Activated naive CD8-positive, alpha-beta T cell (primary cell): ENCODE measurements at regions not wholly inside any gene's neighbourhood (a gene's known extent, or its start where the extent isn't known, plus 50 kb on each side); places are given as distances from the start of the nearest gene placed in this dataset.
"Not testable (repeated sequence)": the region's sequence is repeated elsewhere in the genome, so short reads cannot be mapped to it uniquely, and the experiment has no call there.

Source experiments
- H3K27ac Mint-ChIP-seq: one replicate; pipeline ENCODE4 v1.8.0; 2021; ENCODE audit warnings: mixed read lengths
- H3K27me3 Mint-ChIP-seq: one replicate; pipeline ENCODE4 v1.8.0; 2021; ENCODE audit warnings: mixed read lengths
- H3K36me3 Mint-ChIP-seq: one replicate; pipeline ENCODE4 v1.8.0; 2021; ENCODE audit warnings: mixed read lengths
- H3K4me1 Mint-ChIP-seq: one replicate; pipeline ENCODE4 v1.8.0; 2021; ENCODE audit warnings: low read depth, mixed read lengths
- H3K4me3 Mint-ChIP-seq: one replicate; pipeline ENCODE4 v1.8.0; 2021; ENCODE audit warnings: mild to moderate bottlenecking, mixed read lengths
- H3K9me3 Mint-ChIP-seq: one replicate; pipeline ENCODE4 v1.8.0; 2021; ENCODE audit warnings: low read depth, mixed read lengths

DNA sequence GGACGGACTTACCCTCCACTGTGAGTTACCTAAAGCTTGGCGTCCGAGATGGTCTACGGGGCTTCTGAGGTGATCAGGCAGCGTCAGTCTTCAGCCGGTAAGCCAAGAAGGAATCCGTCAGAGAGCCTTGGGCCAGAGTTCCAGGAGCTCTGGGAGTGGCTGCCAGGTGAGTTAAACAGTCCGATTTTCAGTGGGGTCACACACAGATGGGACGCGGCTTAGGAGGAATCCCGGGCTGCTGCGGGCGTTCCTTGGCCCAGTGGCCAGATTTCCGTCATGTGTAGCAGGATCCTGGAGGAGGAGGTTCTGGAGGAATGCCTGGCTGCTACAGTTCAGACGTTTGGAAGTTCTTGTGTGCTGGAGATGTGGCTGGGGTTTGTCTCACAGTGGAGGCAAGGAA lies 700.7 kb upstream of the NEGR1 start:
- not testable (repeated sequence) for H3K36me3 Mint-ChIP-seq, H3K4me3 Mint-ChIP-seq, H3K27ac Mint-ChIP-seq, H3K27me3 Mint-ChIP-seq, H3K4me1 Mint-ChIP-seq
- H3K9me3 Mint-ChIP-seq: peaks cover 11% of the 10 kb centered on the region

DNA sequence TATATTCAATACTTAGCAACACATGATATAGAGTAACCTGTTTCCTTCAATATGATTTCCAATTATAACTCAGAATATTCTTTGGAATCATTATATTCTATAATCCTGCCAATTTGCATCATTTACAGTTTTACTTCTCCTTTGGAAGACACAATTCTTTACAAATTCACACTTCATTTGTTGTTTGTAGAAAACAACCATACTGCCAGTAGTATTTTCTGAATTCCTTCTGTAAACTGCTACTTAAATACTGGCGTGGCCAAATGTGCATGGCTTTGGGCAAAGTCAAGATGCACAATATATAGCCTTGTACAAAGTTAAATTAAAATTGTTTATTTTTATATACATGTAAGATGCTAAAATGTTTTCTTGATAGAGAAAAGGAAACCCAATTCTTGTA lies 687.1 kb upstream of the NEGR1 start:
- H3K4me3 Mint-ChIP-seq: no peak overlapping the region
- peaks cover 4% of the 10 kb centered on the region for H3K9me3 Mint-ChIP-seq
- no peaks in the 10 kb centered on the region for H3K36me3 Mint-ChIP-seq
- no peak overlapping the region for H3K27ac Mint-ChIP-seq
- H3K27me3 Mint-ChIP-seq: no peaks in the 10 kb centered on the region
- H3K4me1 Mint-ChIP-seq: no peaks in the 10 kb centered on the region

DNA sequence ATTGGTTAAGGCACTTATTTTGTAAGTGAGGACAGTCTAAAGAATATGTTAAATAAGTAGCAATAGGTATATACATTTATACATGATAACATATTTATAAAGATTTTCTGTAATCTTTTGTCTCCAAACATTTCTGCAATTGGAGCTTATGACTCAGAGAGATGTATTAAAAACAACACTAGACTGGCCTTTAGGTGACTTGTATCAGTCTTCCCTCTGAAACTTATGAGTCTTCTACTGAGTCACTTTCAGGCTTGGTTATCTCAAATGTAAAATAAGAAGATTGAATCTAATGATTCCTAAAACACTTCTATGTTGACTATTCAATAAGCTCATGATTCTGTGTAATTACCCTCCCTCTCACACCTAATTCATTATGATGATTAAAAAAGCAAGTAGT lies 672.6 kb upstream of the NEGR1 start:
- Mint-ChIP-seq H3K4me3 (no peak overlapping the region), H3K27me3 (no peaks in the 10 kb centered on the region), H3K4me1 (no peaks in the 10 kb centered on the region)

DNA sequence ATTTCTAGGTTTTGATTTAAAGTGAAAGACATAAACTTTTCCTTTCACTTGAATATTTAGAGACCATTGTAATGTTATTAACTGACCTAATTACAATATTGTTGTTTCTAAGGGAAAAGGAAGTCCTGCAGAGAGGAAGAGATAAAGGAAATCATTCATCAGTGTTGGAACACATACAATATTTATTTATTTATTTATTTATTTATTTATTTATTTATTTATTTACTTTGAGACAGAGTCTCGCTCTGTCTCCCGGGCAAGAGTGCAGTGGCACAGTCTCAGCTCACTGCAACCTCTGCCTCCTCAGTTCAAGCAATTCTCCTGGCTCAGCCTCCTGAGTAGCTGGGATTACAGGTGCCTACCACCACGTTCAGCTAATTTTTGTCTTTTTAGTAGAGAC lies 668.6 kb upstream of the NEGR1 start:
- H3K36me3 Mint-ChIP-seq, H3K27me3 Mint-ChIP-seq, H3K4me3 Mint-ChIP-seq, H3K4me1 Mint-ChIP-seq, H3K27ac Mint-ChIP-seq: not testable (repeated sequence)
- H3K9me3 Mint-ChIP-seq: peaks cover 17% of the 10 kb centered on the region

More for the DNA sequence above, 672.6 kb upstream of the NEGR1 start:
- peaks cover 20% of the 10 kb centered on the region for H3K9me3 Mint-ChIP-seq
- no peaks in the 10 kb centered on the region for H3K36me3 Mint-ChIP-seq
- no peak overlapping the region for H3K27ac Mint-ChIP-seq

DNA sequence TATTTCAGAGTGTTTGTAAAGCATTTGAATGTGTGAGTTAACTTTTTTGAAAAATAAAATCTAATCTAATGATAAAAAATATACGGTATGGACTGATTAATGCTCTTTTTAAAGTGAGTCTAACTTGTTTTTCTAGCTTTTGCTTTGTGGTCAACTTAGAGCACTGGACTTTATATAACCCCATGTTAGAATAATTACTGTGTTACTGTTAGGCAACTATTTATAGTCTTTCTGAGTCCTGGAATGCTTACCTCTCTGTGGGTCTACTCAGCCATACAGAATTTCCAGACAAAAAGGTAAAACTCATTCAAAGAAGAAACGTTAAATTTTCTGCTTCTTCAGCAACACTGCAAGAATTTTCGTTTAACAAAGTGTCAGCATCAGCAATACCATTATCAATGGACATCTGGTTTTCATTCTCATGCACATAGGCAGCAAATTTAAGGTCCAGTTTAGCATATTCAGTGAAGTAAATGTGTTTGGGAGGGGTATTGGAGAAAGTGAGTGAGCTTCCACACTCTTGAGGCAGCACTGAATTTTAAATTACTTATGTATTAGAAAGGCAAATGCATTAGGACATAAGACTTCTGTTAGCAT lies 664.7 kb upstream of the NEGR1 start:
- peaks cover 7% of the 10 kb centered on the region for H3K9me3 Mint-ChIP-seq
- H3K27me3 Mint-ChIP-seq: no peaks in the 10 kb centered on the region
- H3K4me3 Mint-ChIP-seq: no peak overlapping the region
- H3K27ac Mint-ChIP-seq: no peak overlapping the region
- no peaks in the 10 kb centered on the region for H3K36me3 Mint-ChIP-seq
- H3K4me1 Mint-ChIP-seq: no peaks in the 10 kb centered on the region

DNA sequence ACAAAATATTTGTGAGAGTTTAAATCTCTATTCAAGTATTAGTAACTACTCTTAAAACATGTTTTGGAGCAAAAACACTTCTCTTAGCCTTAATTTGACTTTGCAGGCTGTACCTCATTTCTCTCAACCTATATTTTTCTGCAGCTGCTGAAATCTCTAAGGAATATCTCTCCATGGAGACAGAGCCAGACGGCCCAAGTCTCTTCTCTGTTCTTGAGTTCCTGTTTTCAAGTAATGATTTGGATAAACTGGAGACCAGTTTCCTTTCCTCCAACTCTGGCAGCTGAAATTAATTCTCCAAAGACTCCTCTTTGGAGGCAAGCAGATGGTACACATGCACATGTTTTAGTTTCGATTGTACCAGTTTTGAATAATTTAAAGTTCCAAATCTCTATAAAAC lies 659.7 kb upstream of the NEGR1 start:
- Mint-ChIP-seq H3K4me3 (no peak overlapping the region), H3K4me1 (no peaks in the 10 kb centered on the region), H3K27ac (no peak overlapping the region), H3K9me3 (no peaks in the 10 kb centered on the region), H3K27me3 (no peaks in the 10 kb centered on the region), H3K36me3 (no peaks in the 10 kb centered on the region)

DNA sequence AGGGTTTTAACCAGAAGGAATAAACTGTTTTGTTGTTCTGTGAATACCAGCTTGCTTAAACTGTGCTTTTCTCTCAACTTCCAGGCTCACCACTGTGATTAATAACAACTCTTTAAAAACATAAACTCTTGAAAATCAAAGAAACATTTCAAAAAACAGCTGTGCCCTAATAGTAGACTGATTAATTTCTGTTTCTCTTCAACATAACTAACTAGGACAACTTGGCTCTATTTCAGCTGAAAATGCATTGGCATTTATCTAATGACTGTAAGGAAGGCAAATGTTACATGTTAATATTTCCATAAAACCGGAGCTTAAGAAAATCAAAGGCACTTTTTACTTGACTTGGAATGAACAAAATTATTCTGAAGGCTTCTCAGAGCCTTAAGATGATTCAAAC lies 656.1 kb upstream of the NEGR1 start:
- Mint-ChIP-seq H3K4me3 (no peak overlapping the region), H3K4me1 (no peaks in the 10 kb centered on the region), H3K9me3 (no peaks in the 10 kb centered on the region), H3K36me3 (no peaks in the 10 kb centered on the region), H3K27me3 (no peaks in the 10 kb centered on the region), H3K27ac (no peak overlapping the region)

DNA sequence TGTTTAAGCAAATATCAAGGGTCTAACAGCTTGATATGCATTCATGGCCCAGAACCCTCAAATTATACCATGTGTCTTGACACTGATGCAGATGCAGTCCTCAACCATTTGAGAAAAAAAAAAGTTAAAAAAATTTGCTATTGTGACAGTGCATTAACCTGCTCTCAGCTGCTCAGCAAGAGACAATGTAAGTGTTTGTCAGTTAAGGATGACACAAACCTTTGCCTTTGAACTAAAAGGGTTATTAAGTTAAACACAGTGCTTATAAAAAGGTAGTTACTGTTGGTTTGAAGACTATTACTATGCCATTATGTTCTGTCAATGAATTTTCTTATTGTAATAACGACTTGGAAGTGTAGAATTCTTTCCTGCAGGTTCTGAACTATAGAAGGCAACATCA lies 655.6 kb upstream of the NEGR1 start:
- H3K9me3 Mint-ChIP-seq: no peaks in the 10 kb centered on the region
- no peaks in the 10 kb centered on the region for H3K27me3 Mint-ChIP-seq
- no peak overlapping the region for H3K4me3 Mint-ChIP-seq
- H3K27ac Mint-ChIP-seq: no peak overlapping the region
- no peaks in the 10 kb centered on the region for H3K36me3 Mint-ChIP-seq
- H3K4me1 Mint-ChIP-seq: no peaks in the 10 kb centered on the region

DNA sequence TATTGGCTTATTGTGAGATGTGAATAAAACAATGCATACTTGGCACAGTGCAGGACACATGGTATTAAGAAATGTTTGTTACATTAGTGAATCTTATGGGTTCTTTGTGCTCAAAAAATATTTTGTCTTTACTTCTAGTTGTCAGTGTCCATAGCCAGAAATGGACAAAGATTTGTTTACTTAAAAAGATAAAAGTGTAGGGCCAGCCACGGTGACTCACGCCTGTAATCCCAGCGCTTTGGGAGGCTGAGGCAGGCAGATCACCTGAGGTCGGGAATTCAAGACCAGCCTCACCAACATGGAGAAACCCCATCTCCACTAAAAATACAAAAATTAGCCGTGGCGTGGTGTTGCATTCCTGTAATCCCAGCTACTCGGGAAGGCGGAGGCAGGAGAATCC lies 654.6 kb upstream of the NEGR1 start:
- H3K27me3 Mint-ChIP-seq: no peaks in the 10 kb centered on the region
- H3K9me3 Mint-ChIP-seq: no peaks in the 10 kb centered on the region
- no peak overlapping the region for H3K4me3 Mint-ChIP-seq
- H3K4me1 Mint-ChIP-seq: no peaks in the 10 kb centered on the region
- no peaks in the 10 kb centered on the region for H3K36me3 Mint-ChIP-seq
- no peak overlapping the region for H3K27ac Mint-ChIP-seq

DNA sequence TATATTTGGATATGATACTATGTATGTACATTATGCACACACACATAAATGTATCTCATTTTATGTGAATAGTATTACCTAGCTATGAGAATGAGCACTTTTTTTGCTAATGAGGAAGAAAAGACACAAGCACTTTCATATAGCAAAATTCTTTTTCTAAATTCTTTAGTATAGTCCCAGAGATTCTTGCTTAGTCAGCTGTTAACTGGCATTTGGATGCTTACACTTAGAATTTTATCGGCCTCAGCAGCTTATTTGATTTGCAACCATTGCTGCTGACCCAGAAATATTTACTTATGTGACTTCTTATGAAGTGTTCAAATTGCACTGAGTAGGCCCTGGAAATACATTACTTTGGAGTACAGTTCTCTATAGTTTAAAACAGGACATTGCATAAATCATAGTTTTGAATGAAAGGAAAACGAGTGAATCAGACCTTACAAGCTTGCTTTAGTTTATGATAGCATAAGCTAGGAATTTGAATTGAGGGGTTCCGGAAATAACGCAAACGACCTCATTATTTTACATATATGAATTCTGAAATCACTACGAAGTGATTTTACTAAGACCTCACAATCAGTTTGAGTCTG lies 653.9 kb upstream of the NEGR1 start:
- H3K36me3 Mint-ChIP-seq: no peaks in the 10 kb centered on the region
- H3K27me3 Mint-ChIP-seq: no peaks in the 10 kb centered on the region
- H3K27ac Mint-ChIP-seq: no peak overlapping the region
- H3K4me3 Mint-ChIP-seq: no peak overlapping the region
- H3K9me3 Mint-ChIP-seq: peaks cover 2% of the 10 kb centered on the region
- H3K4me1 Mint-ChIP-seq: no peaks in the 10 kb centered on the region

DNA sequence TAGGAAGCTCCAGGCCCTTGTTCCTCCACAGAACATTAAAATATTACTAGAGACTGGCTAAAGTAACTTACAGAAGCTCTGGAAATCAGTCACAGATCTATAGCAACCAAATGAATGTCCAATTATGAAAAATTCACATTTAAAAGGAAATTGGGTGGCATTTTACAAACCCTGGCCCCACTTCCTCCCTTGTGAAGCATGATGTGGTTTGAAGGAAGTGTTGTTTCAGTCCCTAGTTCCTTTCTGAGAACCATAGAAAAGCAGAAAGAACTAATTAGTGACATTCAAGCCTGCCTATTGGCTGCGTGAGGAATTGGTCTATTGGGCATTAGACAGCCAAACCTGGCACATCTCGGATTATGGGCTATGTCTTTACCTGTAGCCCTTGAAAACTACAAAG lies 649.7 kb upstream of the NEGR1 start:
- no peaks in the 10 kb centered on the region for H3K36me3 Mint-ChIP-seq
- no peaks in the 10 kb centered on the region for H3K4me1 Mint-ChIP-seq
- H3K27me3 Mint-ChIP-seq: no peaks in the 10 kb centered on the region
- peaks cover 13% of the 10 kb centered on the region for H3K9me3 Mint-ChIP-seq
- no peak overlapping the region for H3K4me3 Mint-ChIP-seq
- H3K27ac Mint-ChIP-seq: no peak overlapping the region

DNA sequence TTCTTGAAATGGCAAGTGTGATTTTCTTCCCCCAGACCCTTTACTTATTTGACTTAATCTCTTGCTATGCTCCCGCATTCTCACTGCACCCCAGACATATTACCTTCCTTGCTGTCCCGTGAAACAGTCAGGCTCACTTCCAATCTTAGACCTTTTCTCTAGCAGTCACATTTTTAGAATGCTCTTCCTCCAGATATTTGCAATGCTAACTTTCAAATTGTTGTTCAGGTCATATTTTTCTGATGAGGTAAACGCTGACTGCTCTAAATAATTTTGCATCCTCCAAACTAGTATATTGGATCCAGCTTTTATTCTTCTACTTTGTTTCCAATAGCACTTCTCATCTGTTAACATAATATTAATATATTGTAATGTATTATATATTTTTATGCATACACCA lies 648.2 kb upstream of the NEGR1 start:
- Mint-ChIP-seq H3K9me3 (peaks cover 13% of the 10 kb centered on the region), H3K4me3 (no peak overlapping the region), H3K27me3 (no peaks in the 10 kb centered on the region), H3K27ac (no peak overlapping the region), H3K4me1 (no peaks in the 10 kb centered on the region), H3K36me3 (no peaks in the 10 kb centered on the region)

DNA sequence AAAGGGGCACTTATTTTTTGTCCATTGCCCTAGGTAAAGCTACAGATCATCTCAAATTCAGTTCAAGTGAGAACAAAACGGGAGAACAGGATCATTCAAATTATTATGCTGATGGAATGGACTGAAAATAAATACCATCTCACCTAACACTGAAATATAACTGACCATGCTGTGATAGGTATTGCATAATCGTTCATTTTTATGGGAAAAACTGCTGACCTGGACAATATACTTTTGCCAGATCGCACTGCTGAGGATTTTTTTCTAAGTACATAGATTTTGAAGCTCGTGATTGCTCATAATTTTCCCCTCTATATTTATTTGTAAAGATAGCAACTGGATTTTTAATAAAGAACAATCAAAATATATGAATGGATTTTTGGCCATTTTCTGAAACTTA lies 636.6 kb upstream of the NEGR1 start:
- no peaks in the 10 kb centered on the region for H3K27me3 Mint-ChIP-seq
- H3K36me3 Mint-ChIP-seq: no peaks in the 10 kb centered on the region
- H3K4me1 Mint-ChIP-seq: no peaks in the 10 kb centered on the region

DNA sequence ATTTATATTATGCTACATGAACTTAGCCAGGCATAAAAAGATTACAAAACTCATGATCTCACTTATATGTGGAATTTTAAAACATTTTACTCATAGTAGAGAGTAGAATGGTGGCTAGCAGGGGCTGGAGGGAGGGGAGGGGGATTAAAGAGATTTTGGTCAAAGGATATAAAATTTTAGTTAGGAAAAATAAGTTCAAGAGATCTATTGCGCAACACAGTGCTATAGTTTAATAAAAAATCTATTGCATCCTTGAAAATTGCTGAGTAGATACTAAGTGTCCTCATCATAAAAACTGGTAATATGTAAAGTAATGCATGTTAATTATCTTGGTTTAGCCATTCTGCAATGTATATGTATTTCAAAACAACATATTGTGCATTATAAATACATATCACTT lies 635.6 kb upstream of the NEGR1 start:
- no peaks in the 10 kb centered on the region for H3K36me3 Mint-ChIP-seq
- no peak overlapping the region for H3K27ac Mint-ChIP-seq
- no peaks in the 10 kb centered on the region for H3K27me3 Mint-ChIP-seq
- H3K4me3 Mint-ChIP-seq: no peak overlapping the region
- H3K4me1 Mint-ChIP-seq: no peaks in the 10 kb centered on the region
- no peaks in the 10 kb centered on the region for H3K9me3 Mint-ChIP-seq

More for the DNA sequence above, 636.6 kb upstream of the NEGR1 start:
- Mint-ChIP-seq H3K9me3 (no peaks in the 10 kb centered on the region), H3K27ac (no peak overlapping the region), H3K4me3 (no peak overlapping the region)

DNA sequence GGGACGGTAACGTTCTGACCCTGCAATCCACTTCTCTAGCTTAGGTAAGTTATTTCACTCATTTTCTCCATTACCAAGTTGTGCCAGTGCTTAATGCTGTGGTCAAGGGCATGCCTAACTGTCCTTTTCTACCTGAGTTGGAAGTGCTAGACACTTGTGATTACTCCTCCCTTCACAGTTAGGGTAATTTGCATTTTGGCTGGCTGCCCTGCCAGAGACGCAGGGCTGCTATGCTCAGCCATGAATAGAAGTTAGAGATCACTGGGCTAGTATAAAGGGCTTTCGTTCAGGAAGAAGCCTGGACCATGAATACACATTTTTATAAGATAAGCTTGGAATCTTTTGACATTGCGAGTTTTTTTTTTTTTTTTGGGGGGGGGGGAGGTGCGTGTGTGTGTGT lies 633.2 kb upstream of the NEGR1 start:
- no peaks in the 10 kb centered on the region for H3K4me1 Mint-ChIP-seq
- H3K36me3 Mint-ChIP-seq: no peaks in the 10 kb centered on the region
- no peak overlapping the region for H3K27ac Mint-ChIP-seq
- H3K27me3 Mint-ChIP-seq: no peaks in the 10 kb centered on the region
- no peaks in the 10 kb centered on the region for H3K9me3 Mint-ChIP-seq
- no peak overlapping the region for H3K4me3 Mint-ChIP-seq

DNA sequence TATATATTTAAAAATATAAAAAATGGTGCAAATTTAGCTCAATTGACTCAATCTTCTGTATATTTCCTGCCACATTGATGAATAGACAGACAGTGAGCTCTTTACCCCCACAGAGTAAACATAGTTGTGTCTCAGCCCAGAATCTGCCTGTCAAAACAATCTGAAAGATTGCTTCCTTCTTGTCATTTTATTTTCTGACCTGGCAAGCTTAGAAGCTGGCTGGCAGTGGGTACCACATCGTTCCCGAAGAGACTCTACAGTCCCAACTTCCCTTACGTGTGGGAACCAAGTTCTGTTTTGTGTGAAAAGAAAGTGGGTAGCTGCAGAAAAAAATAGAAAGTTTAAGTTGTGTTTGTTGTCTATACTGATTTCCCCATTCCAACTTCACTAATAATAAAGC lies 629.3 kb upstream of the NEGR1 start:
- no peak overlapping the region for H3K27ac Mint-ChIP-seq
- no peaks in the 10 kb centered on the region for H3K4me1 Mint-ChIP-seq
- H3K36me3 Mint-ChIP-seq: no peaks in the 10 kb centered on the region
- no peaks in the 10 kb centered on the region for H3K27me3 Mint-ChIP-seq
- peaks cover 7% of the 10 kb centered on the region for H3K9me3 Mint-ChIP-seq
- no peak overlapping the region for H3K4me3 Mint-ChIP-seq
